ENCODE measurements at regions not wholly inside any gene's neighbourhood (a gene's known extent, or its start where the extent isn't known, plus 50 kb on each side); places are given as distances from the start of the nearest gene placed in this dataset.

DNA sequence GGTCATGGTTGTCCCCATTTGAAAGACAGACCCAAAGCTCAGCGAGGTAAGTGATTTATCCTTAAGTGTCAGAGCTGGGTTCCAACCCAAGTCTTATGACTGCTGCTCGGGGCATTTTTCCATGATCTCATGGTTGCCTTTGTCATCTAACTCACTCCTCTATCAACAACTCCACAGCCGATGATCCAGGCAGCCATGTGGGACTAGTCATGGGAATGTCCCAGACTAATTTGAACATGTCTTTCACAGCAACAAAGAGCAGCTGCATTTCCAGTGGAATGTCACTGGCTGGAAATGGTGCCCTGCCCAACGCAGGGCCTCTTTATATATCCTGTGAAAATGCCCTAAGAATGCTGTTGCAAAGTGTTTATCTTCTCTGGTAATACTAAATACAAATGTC, 284.8 kb upstream of the PPARGC1A start:
- H3K4me1 ChIP-seq (ENCODE audit: control insufficient read depth in 1 of 2, low read depth in 2 of 2): no peaks in the 10 kb centered on the region
- TF ChIP-seq, protein P1, sequence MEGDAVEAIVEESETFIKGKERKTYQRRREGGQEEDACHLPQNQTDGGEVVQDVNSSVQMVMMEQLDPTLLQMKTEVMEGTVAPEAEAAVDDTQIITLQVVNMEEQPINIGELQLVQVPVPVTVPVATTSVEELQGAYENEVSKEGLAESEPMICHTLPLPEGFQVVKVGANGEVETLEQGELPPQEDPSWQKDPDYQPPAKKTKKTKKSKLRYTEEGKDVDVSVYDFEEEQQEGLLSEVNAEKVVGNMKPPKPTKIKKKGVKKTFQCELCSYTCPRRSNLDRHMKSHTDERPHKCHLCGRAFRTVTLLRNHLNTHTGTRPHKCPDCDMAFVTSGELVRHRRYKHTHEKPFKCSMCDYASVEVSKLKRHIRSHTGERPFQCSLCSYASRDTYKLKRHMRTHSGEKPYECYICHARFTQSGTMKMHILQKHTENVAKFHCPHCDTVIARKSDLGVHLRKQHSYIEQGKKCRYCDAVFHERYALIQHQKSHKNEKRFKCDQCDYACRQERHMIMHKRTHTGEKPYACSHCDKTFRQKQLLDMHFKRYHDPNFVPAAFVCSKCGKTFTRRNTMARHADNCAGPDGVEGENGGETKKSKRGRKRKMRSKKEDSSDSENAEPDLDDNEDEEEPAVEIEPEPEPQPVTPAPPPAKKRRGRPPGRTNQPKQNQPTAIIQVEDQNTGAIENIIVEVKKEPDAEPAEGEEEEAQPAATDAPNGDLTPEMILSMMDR (IDR thresholded peaks at IDR 0.05): no peak
- DNase-seq (ENCODE audit: low spot score): no peak
- H3K9me3 ChIP-seq: no peaks in the 10 kb centered on the region
- no peaks in the 10 kb centered on the region for H3K36me3 ChIP-seq
- no peaks in the 10 kb centered on the region for H3K27me3 ChIP-seq (replicated peaks; ENCODE audit: insufficient read depth)
- ATAC-seq (ENCODE audit: insufficient number of reproducible peaks, low FRiP score, low read depth): no peak
- no peak overlapping the region for H3K27ac ChIP-seq
- no peak overlapping the region for H3K4me3 ChIP-seq

DNA sequence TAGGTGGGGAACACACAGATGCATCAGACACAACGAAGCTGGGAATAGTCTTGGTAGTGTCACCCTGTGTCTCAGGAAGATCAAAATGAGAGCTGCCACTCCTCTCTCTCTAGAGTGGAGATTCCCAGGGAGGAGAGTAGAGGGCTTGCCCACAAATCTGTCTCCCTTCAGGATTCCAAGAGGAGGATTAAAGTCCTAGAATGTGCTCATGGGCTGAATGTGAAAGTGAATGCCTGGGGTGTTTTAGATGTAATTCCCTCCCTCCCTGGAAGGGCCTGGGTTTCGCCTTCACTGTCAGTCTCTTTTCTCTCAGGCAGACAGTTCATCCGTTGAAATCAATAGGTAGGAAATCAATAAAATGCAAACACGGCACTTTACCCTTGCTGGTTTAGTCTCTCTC, 282.6 kb upstream of the PPARGC1A start:
- Histone ChIP-seq H3K27me3 (replicated peaks; ENCODE audit: insufficient read depth) (no peaks in the 10 kb centered on the region), H3K4me1 (ENCODE audit: control insufficient read depth in 1 of 2, low read depth in 2 of 2) (no peaks in the 10 kb centered on the region), H3K9me3 (no peaks in the 10 kb centered on the region), H3K4me3 (no peak overlapping the region), H3K27ac (no peak overlapping the region), H3K36me3 (no peaks in the 10 kb centered on the region)
- ATAC-seq (ENCODE audit: insufficient number of reproducible peaks, low FRiP score, low read depth) (no peak), DNase-seq (ENCODE audit: low spot score) (no peak)
- TF ChIP-seq, protein P1 (IDR thresholded peaks at IDR 0.05): no peak

DNA sequence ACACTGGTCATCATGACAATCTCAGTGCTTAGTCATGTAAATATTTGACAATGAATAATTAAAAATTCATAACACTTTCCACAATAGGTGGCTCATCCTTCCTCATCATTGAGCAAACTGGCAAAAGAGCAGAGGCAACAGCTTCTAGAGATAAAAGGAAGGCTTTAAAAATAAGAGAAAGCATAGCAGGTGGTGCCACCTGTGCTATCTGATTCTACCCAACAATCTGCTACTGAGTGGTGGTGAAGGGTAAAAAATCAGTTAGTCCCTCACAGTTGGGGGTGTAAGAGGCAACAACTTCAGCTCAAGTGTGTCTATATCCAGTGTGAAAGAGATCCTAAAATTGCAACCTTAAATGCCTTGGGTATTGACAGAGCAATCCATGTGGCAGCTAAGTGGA, 280.1 kb upstream of the PPARGC1A start:
- H3K4me1 ChIP-seq (ENCODE audit: control insufficient read depth in 1 of 2, low read depth in 2 of 2): no peaks in the 10 kb centered on the region
- no peak overlapping the region for H3K27ac ChIP-seq
- H3K36me3 ChIP-seq: no peaks in the 10 kb centered on the region
- TF ChIP-seq, protein P1 (IDR thresholded peaks at IDR 0.05): no peak
- H3K27me3 ChIP-seq (replicated peaks; ENCODE audit: insufficient read depth): no peaks in the 10 kb centered on the region
- no peak for DNase-seq (ENCODE audit: low spot score)
- no peak for ATAC-seq (ENCODE audit: insufficient number of reproducible peaks, low FRiP score, low read depth)
- H3K9me3 ChIP-seq: no peaks in the 10 kb centered on the region
- no peak overlapping the region for H3K4me3 ChIP-seq

DNA sequence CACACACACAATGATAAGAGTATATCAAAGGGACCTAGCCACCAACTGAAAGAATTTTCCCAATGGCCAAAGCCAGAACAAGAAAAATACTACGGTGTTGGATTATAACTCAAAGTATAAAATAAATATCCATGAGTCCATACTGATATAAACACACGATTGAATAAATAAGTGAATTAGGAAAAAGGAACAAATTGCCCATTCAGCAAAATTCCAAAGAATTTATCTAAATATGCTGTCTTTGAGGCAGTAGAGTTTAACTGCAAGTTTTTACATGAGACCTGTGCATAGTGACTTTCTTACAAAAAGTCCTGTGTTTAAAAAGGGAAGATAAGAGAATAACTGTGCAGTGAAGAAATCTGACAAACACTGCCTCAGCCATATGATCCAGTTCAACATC, 278.8 kb upstream of the PPARGC1A start:
- TF ChIP-seq, protein P1 (IDR thresholded peaks at IDR 0.05): no peak
- no peak for DNase-seq (ENCODE audit: low spot score)
- H3K4me1 ChIP-seq (ENCODE audit: control insufficient read depth in 1 of 2, low read depth in 2 of 2): no peaks in the 10 kb centered on the region
- no peaks in the 10 kb centered on the region for H3K27me3 ChIP-seq (replicated peaks; ENCODE audit: insufficient read depth)
- no peak overlapping the region for H3K27ac ChIP-seq
- ATAC-seq (ENCODE audit: insufficient number of reproducible peaks, low FRiP score, low read depth): no peak
- H3K36me3 ChIP-seq: no peaks in the 10 kb centered on the region
- no peaks in the 10 kb centered on the region for H3K9me3 ChIP-seq
- H3K4me3 ChIP-seq: no peak overlapping the region

DNA sequence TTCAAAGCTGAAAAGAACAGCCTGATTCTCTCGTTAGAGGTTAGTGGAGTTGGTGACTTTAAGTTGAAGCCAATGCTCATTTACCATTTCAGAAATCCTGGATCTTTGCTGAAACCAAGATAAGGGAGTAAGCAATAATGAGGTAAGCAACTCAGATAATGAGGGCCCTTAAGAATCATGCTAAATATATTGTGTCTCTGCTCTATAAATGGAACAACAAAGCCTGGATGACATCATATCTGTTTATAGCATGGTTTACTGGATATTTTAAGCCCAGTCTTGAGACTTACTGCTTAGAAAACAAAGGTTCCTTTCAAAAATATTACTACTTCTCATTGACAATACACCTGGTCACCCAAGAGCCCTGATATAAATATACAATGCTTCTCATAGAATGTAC, 276.7 kb upstream of the PPARGC1A start:
- no peak overlapping the region for H3K4me3 ChIP-seq

More for the DNA sequence above, 276.7 kb upstream of the PPARGC1A start:
- Histone ChIP-seq H3K27ac (no peak overlapping the region), H3K9me3 (no peaks in the 10 kb centered on the region), H3K27me3 (replicated peaks; ENCODE audit: insufficient read depth) (no peaks in the 10 kb centered on the region), H3K36me3 (no peaks in the 10 kb centered on the region), H3K4me1 (ENCODE audit: control insufficient read depth in 1 of 2, low read depth in 2 of 2) (no peaks in the 10 kb centered on the region)
- ATAC-seq (ENCODE audit: insufficient number of reproducible peaks, low FRiP score, low read depth): no peak
- no peak for DNase-seq (ENCODE audit: low spot score)
- TF ChIP-seq, protein P1 (IDR thresholded peaks at IDR 0.05): no peak

Measured in thoracic aorta (tissue), 2 donors.